GM12872 (cell line): ENCODE measurements at regions not wholly inside any gene's neighbourhood (a gene's known extent, or its start where the extent isn't known, plus 50 kb on each side); places are given as distances from the start of the nearest gene placed in this dataset.

Experiments
- TF ChIP-seq, protein P1 (sequence below): IDR thresholded peaks from 3 replicates; pipeline ENCODE4 v1.5.1; 2011; ENCODE audit warnings: low read depth, mild to moderate bottlenecking, low read length, moderate library complexity; ENCODE audit not compliant: insufficient read depth

DNA sequence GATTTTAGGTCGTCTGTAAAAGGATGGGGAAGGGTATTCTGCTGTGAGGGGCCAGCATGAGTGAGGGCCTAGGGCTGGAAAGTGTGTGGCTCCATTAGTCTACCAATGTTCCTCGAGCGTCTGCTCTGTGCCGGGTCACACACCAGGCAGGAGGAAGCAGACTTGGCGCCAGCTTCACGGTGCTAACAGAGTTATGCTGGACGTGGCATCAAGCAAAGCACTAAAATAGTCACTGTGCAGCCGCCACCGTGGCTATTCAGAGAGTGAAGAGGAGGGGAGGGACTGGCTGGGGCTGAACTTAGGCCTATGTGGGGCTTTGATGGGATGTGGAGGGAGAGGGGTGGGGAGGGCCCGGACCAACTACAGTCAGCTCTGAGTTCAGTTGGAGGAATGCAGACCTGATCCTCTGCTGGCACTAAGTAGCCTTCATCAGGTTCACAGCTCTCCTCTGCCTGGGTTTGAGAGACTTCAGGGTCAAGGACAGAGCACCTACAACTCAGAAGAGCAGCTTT, 83.9 kb upstream of the MSX1 start:
- TF ChIP-seq, protein P1, sequence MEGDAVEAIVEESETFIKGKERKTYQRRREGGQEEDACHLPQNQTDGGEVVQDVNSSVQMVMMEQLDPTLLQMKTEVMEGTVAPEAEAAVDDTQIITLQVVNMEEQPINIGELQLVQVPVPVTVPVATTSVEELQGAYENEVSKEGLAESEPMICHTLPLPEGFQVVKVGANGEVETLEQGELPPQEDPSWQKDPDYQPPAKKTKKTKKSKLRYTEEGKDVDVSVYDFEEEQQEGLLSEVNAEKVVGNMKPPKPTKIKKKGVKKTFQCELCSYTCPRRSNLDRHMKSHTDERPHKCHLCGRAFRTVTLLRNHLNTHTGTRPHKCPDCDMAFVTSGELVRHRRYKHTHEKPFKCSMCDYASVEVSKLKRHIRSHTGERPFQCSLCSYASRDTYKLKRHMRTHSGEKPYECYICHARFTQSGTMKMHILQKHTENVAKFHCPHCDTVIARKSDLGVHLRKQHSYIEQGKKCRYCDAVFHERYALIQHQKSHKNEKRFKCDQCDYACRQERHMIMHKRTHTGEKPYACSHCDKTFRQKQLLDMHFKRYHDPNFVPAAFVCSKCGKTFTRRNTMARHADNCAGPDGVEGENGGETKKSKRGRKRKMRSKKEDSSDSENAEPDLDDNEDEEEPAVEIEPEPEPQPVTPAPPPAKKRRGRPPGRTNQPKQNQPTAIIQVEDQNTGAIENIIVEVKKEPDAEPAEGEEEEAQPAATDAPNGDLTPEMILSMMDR, result no peak

DNA sequence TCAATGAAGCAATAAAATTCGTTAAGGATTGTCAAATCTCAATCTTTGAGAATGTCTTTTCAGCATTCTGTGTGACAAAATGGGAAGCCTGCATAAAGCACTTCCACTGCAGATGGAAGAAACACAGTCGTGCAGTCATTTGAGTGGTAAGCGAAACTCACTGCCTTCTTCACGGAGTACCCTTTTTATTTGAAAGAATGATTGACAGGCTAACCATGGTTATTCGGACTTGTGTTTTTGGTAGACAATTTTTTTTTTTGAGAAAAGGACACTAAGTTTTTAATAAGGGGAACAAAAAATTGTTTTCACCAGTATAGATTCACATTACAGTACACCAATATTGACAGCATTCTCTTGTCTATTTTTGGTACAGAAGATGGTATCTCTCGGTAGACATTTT, 86.9 kb upstream of the MSX1 start:
- TF ChIP-seq, protein P1, result no peak

DNA sequence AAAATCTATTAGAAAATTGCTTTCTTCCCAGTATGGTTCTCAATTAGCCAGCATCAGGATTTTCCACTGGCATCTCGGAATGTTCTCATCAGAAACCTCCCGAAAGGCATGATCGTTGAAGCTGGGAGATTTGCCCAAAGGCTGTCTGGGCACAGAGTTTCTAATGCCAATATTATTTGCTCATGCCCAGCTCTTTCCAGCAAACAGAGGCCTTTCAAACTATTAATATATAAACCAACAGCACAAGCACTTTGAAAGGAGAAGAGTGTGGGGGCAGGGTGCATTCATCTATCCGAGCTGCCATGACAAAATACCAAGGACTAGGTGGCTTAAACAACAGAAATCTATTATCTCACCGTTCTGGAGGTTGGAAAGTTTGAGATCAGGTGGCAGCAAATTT, 88.3 kb upstream of the MSX1 start:
- TF ChIP-seq, protein P1, result no peak

DNA sequence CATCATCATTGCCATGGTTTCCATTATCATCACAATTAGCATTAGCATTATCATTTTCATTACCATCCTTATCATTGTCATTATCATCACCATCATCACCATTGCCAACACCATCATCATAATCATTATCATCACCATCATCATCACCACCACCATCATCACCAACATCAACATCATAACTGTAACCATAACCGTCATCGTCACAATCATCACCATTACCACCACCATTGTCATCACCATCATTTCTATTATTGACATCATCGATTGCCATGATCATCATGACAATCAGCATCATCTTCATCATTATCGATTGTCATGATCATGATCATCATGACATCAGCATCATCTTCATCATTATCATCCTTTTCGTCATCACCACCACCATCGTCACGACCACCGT, 88.9 kb upstream of the MSX1 start:
- TF ChIP-seq, protein P1, result no peak

DNA sequence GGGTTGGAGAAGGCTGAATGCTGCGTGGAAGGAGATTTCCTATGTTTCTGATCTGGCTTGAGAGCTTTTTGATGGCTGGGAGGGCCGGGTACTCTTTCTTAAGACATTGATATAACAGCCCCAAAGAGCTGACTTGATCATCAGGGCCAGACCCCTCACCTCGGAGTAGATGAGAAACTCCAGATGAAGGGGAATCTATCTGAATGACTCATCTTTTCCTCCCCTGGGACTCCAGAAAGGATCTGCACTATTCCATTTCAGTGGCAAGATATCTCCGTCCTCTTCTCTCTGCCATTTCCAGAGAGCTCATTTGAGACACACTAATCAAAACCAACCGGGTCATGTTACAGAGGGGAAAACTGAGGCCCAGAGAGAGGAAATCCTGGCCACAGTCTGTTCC, 92.9 kb upstream of the MSX1 start:
- TF ChIP-seq, protein P1, result no peak

DNA sequence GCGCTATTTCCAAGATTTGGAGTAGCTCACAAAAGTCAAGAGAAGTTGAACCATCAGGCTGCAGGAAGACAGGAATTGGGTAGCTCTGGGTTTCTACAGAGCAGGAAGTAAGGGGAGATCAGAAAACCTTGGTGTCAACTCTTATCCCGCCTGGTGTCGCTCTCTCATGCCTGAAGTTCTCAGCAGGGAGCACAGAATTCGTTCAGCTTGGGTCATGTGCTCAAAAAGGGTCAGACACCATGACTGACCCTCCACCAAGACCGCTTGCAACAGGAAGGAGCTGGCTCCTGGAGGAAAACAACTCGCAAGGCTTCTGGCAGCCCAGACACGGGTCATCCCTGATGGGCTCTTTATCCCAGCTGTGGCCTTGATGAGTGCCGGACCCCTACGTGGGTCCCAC, 93.7 kb upstream of the MSX1 start:
- TF ChIP-seq, protein P1, result no peak

DNA sequence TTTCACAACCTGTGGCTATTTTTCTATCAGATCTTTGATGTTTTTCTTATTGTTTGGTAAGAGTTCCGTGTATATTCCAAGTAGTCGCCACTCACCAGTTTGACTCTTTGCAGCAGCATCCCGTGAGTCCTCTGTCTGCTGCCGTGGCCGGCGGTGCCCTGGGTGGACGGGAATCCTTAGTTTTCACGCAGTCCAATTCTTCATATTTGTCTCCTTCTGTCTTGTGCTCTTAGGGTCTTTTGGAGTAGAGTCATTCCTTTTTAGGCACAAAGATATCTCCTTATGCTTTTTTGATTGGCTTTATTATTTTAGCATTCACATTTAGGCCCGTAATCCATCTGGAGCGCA, 94.9 kb upstream of the MSX1 start:
- TF ChIP-seq, protein P1, result no peak
